ENCODE measurements at regions not wholly inside any gene's neighbourhood (a gene's known extent, or its start where the extent isn't known, plus 50 kb on each side); places are given as distances from the start of the nearest gene placed in this dataset.
A peak's percentile ranks its signal among the peaks of the same experiment; 100 is the strongest.

GRCh38 chr20:47886454-47887041, 101.3 kb upstream of the SULF2 start (continued):
- TF ChIP-seq ZNF407 (CRISPR knock-in tag; IDR thresholded peaks at IDR 0.05; ENCODE audit: not compliant biosample characterization) (no peak), SNAI1 (CRISPR knock-in tag; IDR thresholded peaks at IDR 0.05; ENCODE audit: borderline replicate concordance) (no peak), RFX1 (IDR thresholded peaks at IDR 0.05) (no peak), ZBTB38 (CRISPR knock-in tag; IDR thresholded peaks at IDR 0.05) (no peak), ZFAT (CRISPR knock-in tag; conservative IDR thresholded peaks at IDR 0.05) (no peak), CHCHD3 (CRISPR knock-in tag; IDR thresholded peaks at IDR 0.05) (no peak), ZNF724P (CRISPR knock-in tag; IDR thresholded peaks at IDR 0.05; ENCODE audit: borderline replicate concordance) (peak; percentile 51; the same call in 1 of the 2 replicates), RAD51 (IDR thresholded peaks at IDR 0.05; ENCODE audit: borderline replicate concordance) (no peak), ZNF430 (CRISPR knock-in tag; IDR thresholded peaks at IDR 0.05) (no peak), SMAD1 (CRISPR knock-in tag; IDR thresholded peaks at IDR 0.05; ENCODE audit: borderline replicate concordance, low read depth) (0 out of 2 replicates have a peak, but pooled peaks have one; percentile 55)
- TF ChIP-seq, protein P1, sequence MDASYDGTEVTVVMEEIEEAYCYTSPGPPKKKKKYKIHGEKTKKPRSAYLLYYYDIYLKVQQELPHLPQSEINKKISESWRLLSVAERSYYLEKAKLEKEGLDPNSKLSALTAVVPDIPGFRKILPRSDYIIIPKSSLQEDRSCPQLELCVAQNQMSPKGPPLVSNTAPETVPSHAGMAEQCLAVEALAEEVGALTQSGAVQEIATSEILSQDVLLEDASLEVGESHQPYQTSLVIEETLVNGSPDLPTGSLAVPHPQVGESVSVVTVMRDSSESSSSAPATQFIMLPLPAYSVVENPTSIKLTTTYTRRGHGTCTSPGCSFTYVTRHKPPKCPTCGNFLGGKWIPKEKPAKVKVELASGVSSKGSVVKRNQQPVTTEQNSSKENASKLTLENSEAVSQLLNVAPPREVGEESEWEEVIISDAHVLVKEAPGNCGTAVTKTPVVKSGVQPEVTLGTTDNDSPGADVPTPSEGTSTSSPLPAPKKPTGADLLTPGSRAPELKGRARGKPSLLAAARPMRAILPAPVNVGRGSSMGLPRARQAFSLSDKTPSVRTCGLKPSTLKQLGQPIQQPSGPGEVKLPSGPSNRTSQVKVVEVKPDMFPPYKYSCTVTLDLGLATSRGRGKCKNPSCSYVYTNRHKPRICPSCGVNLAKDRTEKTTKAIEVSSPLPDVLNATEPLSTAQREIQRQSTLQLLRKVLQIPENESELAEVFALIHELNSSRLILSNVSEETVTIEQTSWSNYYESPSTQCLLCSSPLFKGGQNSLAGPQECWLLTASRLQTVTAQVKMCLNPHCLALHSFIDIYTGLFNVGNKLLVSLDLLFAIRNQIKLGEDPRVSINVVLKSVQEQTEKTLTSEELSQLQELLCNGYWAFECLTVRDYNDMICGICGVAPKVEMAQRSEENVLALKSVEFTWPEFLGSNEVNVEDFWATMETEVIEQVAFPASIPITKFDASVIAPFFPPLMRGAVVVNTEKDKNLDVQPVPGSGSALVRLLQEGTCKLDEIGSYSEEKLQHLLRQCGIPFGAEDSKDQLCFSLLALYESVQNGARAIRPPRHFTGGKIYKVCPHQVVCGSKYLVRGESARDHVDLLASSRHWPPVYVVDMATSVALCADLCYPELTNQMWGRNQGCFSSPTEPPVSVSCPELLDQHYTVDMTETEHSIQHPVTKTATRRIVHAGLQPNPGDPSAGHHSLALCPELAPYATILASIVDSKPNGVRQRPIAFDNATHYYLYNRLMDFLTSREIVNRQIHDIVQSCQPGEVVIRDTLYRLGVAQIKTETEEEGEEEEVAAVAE (CRISPR knock-in tag; IDR thresholded peaks at IDR 0.05; ENCODE audit: borderline replicate concordance), result no peak
- TF ChIP-seq, protein P2, sequence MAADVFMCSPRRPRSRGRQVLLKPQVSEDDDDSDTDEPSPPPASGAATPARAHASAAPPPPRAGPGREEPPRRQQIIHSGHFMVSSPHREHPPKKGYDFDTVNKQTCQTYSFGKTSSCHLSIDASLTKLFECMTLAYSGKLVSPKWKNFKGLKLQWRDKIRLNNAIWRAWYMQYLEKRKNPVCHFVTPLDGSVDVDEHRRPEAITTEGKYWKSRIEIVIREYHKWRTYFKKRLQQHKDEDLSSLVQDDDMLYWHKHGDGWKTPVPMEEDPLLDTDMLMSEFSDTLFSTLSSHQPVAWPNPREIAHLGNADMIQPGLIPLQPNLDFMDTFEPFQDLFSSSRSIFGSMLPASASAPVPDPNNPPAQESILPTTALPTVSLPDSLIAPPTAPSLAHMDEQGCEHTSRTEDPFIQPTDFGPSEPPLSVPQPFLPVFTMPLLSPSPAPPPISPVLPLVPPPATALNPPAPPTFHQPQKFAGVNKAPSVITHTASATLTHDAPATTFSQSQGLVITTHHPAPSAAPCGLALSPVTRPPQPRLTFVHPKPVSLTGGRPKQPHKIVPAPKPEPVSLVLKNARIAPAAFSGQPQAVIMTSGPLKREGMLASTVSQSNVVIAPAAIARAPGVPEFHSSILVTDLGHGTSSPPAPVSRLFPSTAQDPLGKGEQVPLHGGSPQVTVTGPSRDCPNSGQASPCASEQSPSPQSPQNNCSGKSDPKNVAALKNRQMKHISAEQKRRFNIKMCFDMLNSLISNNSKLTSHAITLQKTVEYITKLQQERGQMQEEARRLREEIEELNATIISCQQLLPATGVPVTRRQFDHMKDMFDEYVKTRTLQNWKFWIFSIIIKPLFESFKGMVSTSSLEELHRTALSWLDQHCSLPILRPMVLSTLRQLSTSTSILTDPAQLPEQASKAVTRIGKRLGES (CRISPR knock-in tag; IDR thresholded peaks at IDR 0.05; ENCODE audit: borderline replicate concordance), result no peak
